Panc1 (cell line): ENCODE measurements at regions not wholly inside any gene's neighbourhood (a gene's known extent, or its start where the extent isn't known, plus 50 kb on each side); places are given as distances from the start of the nearest gene placed in this dataset.

Experiments used
- ATAC-seq: fragments of 200-7000 bp; cut with Tn5 transposase; 2 replicates; pipeline ENCODE4 v1.9.1; 2020; ENCODE audit warnings: mild to moderate bottlenecking, moderate library complexity
- BruUV-seq: library from RNA; stranded (reverse); fragments of 400-500 nt; replicated peaks from 2 replicates; lab custom pipeline; 2021; lab: Mats Ljungman, UMichigan
- CTCF ChIA-PET: fragments of 300-600 bp; sonication (Branson Sonifier 250); formaldehyde crosslinking; loops from one replicate; lab custom pipeline; 2022; ENCODE audit warnings: antibody characterized with exemption; lab: Charles Lee
- POLR2A ChIA-PET: fragments of 300-600 bp; sonication (Branson Sonifier 250); formaldehyde crosslinking; loops from one replicate; lab custom pipeline; 2022; ENCODE audit warnings: antibody characterized with exemption; lab: Charles Lee
- DNase-seq: peaks from one replicate; pipeline ENCODE4 v3.0.0-alpha.2; 2010; ENCODE audit warnings: low read depth, low spot score
- H3K27ac ChIP-seq: 2 replicates; pipeline ENCODE4 v1.5.1; 2011; ENCODE audit warnings: mild to moderate bottlenecking, low read length, inconsistent platforms
- H3K27me3 ChIP-seq: fragments of 200-500 bp; sonication (Bioruptor generic); 2 replicates; pipeline ENCODE4 v1.6.0; 2014; ENCODE audit warnings: low read length, inconsistent platforms; ENCODE audit not compliant: control insufficient read depth, insufficient read depth
- H3K36me3 ChIP-seq: fragments of 200-500 bp; sonication (Bioruptor generic); 2 replicates; pipeline ENCODE4 v1.5.1; 2014; ENCODE audit warnings: inconsistent platforms, mild to moderate bottlenecking, low read length, moderate library complexity; ENCODE audit not compliant: control insufficient read depth, insufficient read depth
- H3K4me1 ChIP-seq: 2 replicates; pipeline ENCODE4 v1.5.1; 2011; ENCODE audit warnings: inconsistent platforms, mild to moderate bottlenecking, low read length, moderate library complexity; ENCODE audit not compliant: control insufficient read depth, insufficient read depth
- H3K4me3 ChIP-seq, 2 experiments: 2 replicates each; pipeline ENCODE4 v1.5.1; 2011 to 2012; ENCODE audit warnings: low read depth in 2 of 2, low read length in 2 of 2, mild to moderate bottlenecking in 2 of 2, inconsistent platforms in 1 of 2, moderate library complexity in 1 of 2
- H3K9me3 ChIP-seq: fragments of 200-500 bp; sonication (Bioruptor generic); 2 replicates; pipeline ENCODE4 v1.5.1; 2014; ENCODE audit warnings: low read depth, mild to moderate bottlenecking, inconsistent platforms, low read length, moderate library complexity; ENCODE audit not compliant: control insufficient read depth, insufficient read depth
- POLR2AphosphoS5 ChIP-seq: IDR thresholded peaks from 2 replicates; pipeline ENCODE4 v1.6.1; 2012; ENCODE audit warnings: mild to moderate bottlenecking, low read depth, low read length, moderate library complexity
- SIN3A ChIP-seq: IDR thresholded peaks from 2 replicates; pipeline ENCODE4 v1.6.1; 2012; ENCODE audit warnings: low read depth, mild to moderate bottlenecking, low read length, moderate library complexity, borderline replicate concordance; ENCODE audit not compliant: insufficient read depth
- TCF7L2 ChIP-seq: IDR thresholded peaks from 2 replicates; pipeline ENCODE4 v1.6.1; 2011; ENCODE audit warnings: mild to moderate bottlenecking, low read depth, low read length, inconsistent platforms
- in situ Hi-C: cut with HindIII; loops from 2 replicates; pipeline ENCODE4 v1.10.0; 2016; ENCODE audit warnings: low sequenced_read_pairs, low pct_unique_long_range_greater_than_20kb
- intact Hi-C: fragments of 100-400 bp; cut with micrococcal nuclease; formaldehyde crosslinking; loops from one replicate; pipeline ENCODE4 v1.10.0; 2022; ENCODE audit not compliant: unreplicated experiment
- TF ChIP-seq, protein P1 (sequence below): fragments of 450-650 bp; IDR thresholded peaks from 2 replicates; pipeline ENCODE4 v1.5.1; 2017; ENCODE audit warnings: mild to moderate bottlenecking
- TF ChIP-seq, protein P2 (sequence below), 2 experiments: IDR thresholded peaks; 2 replicates each; pipeline ENCODE4 v1.6.1; 2011 to 2012; ENCODE audit warnings: low read depth in 2 of 2, control low read depth in 1 of 2, low read length in 1 of 2, mild to moderate bottlenecking in 1 of 2, moderate library complexity in 1 of 2; ENCODE audit not compliant: insufficient read depth in 1 of 2

- BruUV-seq = no TSS peak
- in situ Hi-C loops = no loop called here
- DNase-seq (no peak), ATAC-seq (no peak)
- ChIA-PET CTCF (no interaction called here), POLR2A (no interaction called here)
- intact Hi-C loops = no loop called here
- no peaks in the 10 kb centered on the region for H3K4me1 ChIP-seq
- TF ChIP-seq POLR2AphosphoS5 (no peak), TCF7L2 (no peak), SIN3A (no peak)
- TF ChIP-seq, protein P1, sequence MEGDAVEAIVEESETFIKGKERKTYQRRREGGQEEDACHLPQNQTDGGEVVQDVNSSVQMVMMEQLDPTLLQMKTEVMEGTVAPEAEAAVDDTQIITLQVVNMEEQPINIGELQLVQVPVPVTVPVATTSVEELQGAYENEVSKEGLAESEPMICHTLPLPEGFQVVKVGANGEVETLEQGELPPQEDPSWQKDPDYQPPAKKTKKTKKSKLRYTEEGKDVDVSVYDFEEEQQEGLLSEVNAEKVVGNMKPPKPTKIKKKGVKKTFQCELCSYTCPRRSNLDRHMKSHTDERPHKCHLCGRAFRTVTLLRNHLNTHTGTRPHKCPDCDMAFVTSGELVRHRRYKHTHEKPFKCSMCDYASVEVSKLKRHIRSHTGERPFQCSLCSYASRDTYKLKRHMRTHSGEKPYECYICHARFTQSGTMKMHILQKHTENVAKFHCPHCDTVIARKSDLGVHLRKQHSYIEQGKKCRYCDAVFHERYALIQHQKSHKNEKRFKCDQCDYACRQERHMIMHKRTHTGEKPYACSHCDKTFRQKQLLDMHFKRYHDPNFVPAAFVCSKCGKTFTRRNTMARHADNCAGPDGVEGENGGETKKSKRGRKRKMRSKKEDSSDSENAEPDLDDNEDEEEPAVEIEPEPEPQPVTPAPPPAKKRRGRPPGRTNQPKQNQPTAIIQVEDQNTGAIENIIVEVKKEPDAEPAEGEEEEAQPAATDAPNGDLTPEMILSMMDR = no peak
- TF ChIP-seq, protein P2, sequence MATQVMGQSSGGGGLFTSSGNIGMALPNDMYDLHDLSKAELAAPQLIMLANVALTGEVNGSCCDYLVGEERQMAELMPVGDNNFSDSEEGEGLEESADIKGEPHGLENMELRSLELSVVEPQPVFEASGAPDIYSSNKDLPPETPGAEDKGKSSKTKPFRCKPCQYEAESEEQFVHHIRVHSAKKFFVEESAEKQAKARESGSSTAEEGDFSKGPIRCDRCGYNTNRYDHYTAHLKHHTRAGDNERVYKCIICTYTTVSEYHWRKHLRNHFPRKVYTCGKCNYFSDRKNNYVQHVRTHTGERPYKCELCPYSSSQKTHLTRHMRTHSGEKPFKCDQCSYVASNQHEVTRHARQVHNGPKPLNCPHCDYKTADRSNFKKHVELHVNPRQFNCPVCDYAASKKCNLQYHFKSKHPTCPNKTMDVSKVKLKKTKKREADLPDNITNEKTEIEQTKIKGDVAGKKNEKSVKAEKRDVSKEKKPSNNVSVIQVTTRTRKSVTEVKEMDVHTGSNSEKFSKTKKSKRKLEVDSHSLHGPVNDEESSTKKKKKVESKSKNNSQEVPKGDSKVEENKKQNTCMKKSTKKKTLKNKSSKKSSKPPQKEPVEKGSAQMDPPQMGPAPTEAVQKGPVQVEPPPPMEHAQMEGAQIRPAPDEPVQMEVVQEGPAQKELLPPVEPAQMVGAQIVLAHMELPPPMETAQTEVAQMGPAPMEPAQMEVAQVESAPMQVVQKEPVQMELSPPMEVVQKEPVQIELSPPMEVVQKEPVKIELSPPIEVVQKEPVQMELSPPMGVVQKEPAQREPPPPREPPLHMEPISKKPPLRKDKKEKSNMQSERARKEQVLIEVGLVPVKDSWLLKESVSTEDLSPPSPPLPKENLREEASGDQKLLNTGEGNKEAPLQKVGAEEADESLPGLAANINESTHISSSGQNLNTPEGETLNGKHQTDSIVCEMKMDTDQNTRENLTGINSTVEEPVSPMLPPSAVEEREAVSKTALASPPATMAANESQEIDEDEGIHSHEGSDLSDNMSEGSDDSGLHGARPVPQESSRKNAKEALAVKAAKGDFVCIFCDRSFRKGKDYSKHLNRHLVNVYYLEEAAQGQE (IDR thresholded peaks at IDR 0.05; ENCODE audit: insufficient read depth in 1 of 2, low read depth in 2 of 2, low read length in 1 of 2) = no peak
- no peak overlapping the region for H3K27ac ChIP-seq
- no peaks in the 10 kb centered on the region for H3K9me3 ChIP-seq
- no peak overlapping the region for H3K4me3 ChIP-seq
- no peaks in the 10 kb centered on the region for H3K36me3 ChIP-seq
- H3K27me3 ChIP-seq = no peaks in the 10 kb centered on the region
Observed at GRCh38 chr2:18336975-18337374, 223.5 kb downstream of the RDH14 start.

DNA sequence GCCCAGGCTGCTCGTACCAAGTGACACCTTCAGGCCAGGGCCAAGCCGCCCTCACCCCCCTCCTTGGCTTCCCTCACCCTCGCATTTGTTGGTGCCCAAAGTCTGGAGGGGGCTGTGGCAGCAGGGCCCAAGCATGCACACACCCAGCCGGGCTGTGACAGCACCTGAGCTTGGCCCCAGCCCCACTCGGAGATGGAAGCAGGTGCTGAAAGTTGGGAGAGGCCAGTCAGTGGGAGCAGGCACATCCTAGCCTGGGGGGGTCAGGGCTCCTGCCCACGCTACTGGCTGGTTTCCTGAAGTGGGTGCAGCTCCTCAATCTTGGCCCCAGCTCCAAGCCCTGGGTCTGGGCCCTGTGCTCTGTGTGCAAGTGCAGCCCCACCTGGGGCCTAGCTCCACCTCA is 228.0 kb downstream of the RDH14 start:
- in situ Hi-C loops = no loop called here
- H3K4me1 ChIP-seq = no peaks in the 10 kb centered on the region
- no peak overlapping the region for H3K27ac ChIP-seq
- BruUV-seq = no TSS peak
- no peak for TF ChIP-seq TCF7L2
- TF ChIP-seq, protein P2 (IDR thresholded peaks at IDR 0.05; ENCODE audit: insufficient read depth in 1 of 2, low read depth in 2 of 2, low read length in 1 of 2) = no peak
- no peak for TF ChIP-seq SIN3A
- TF ChIP-seq POLR2AphosphoS5 = no peak
- TF ChIP-seq, protein P1 = no peak
- ChIA-PET CTCF (no interaction called here), POLR2A (no interaction called here)
- DNase-seq (no peak), ATAC-seq (no peak)
- H3K27me3 ChIP-seq = no peaks in the 10 kb centered on the region
- H3K9me3 ChIP-seq = no peaks in the 10 kb centered on the region
- intact Hi-C loops = no loop called here
- no peaks in the 10 kb centered on the region for H3K36me3 ChIP-seq
- H3K4me3 ChIP-seq = no peak overlapping the region
